Smooth muscle cell (in vitro differentiated cells): ENCODE measurements at regions not wholly inside any gene's neighbourhood (a gene's known extent, or its start where the extent isn't known, plus 50 kb on each side); places are given as distances from the start of the nearest gene placed in this dataset.

ENCODE experiments used
- DNase-seq: peaks from one replicate; lab custom pipeline; 2025; ENCODE audit not compliant: unreplicated experiment; lab: John Stamatoyannopoulos, UW
- H2AFZ ChIP-seq: fragments of 200-600 bp; sonication (generic); 2 replicates; pipeline ENCODE4 v1.6.0; 2016; ENCODE audit warnings: antibody characterized with exemption, low read depth, mild to moderate bottlenecking
- H3F3A ChIP-seq: fragments of 200-600 bp; sonication (generic); 2 replicates; pipeline ENCODE4 v1.6.0; 2017; ENCODE audit warnings: antibody characterized with exemption, low read depth
- H3K27ac ChIP-seq: fragments of 200-600 bp; sonication (generic); 2 replicates; pipeline ENCODE4 v1.5.1; 2016; ENCODE audit warnings: low read depth, mild to moderate bottlenecking
- H3K27me3 ChIP-seq: fragments of 200-600 bp; sonication (generic); 2 replicates; pipeline ENCODE4 v1.6.1; 2016; ENCODE audit warnings: low read depth, mild to moderate bottlenecking
- H3K36me3 ChIP-seq: fragments of 200-600 bp; sonication (generic); 2 replicates; pipeline ENCODE4 v1.5.1; 2016; ENCODE audit warnings: low read depth
- H3K4me1 ChIP-seq: fragments of 200-600 bp; sonication (generic); 2 replicates; pipeline ENCODE4 v1.5.1; 2016; ENCODE audit warnings: low read depth
- H3K4me2 ChIP-seq: fragments of 200-600 bp; sonication (generic); 2 replicates; pipeline ENCODE4 v1.6.0; 2016; ENCODE audit warnings: mild to moderate bottlenecking
- H3K4me3 ChIP-seq: fragments of 200-600 bp; sonication (generic); 2 replicates; pipeline ENCODE4 v1.5.1; 2016; ENCODE audit warnings: mild to moderate bottlenecking
- H3K79me2 ChIP-seq: fragments of 200-600 bp; sonication (generic); 2 replicates; pipeline ENCODE4 v1.6.0; 2016; ENCODE audit warnings: low read depth, mild to moderate bottlenecking
- H3K9ac ChIP-seq: fragments of 200-600 bp; sonication (generic); 2 replicates; pipeline ENCODE4 v1.6.0; 2016; ENCODE audit warnings: low read depth
- H3K9me3 ChIP-seq: fragments of 200-600 bp; sonication (generic); replicated peaks from 2 replicates; pipeline ENCODE4 v1.5.1; 2016; ENCODE audit warnings: low read depth
- H4K20me1 ChIP-seq: fragments of 200-600 bp; sonication (generic); 2 replicates; pipeline ENCODE4 v1.6.0; 2016; ENCODE audit warnings: low read depth
- CTCF ChIP-seq: fragments of 200-600 bp; sonication (generic); IDR thresholded peaks from 2 replicates; pipeline ENCODE4 v1.5.1; 2017; ENCODE audit warnings: borderline replicate concordance, mild to moderate bottlenecking, antibody characterized with exemption; ENCODE audit not compliant: insufficient read depth, poor library complexity, severe bottlenecking
- WGBS: methylation state at CpG from one replicate; pipeline ENCODE4 v1.1.7; 2016; ENCODE audit warnings: low lambda C conversion rate; 5-methylcytosine and 5-hydroxymethylcytosine counted together

- no peaks in the 10 kb centered on the region for H4K20me1 ChIP-seq
- H3K9me3 ChIP-seq, result no peaks in the 10 kb centered on the region
- H3K36me3 ChIP-seq, result no peaks in the 10 kb centered on the region
- no peaks in the 10 kb centered on the region for H3K27me3 ChIP-seq
- no peak for DNase-seq
- H3K9ac ChIP-seq, result no peak overlapping the region
- 69% methylated on average over 12 of the region's 12 CpGs for WGBS
- no peak overlapping the region for H3K27ac ChIP-seq
- no peak overlapping the region for H2AFZ ChIP-seq
- H3K79me2 ChIP-seq, result no peaks in the 10 kb centered on the region
- no peak overlapping the region for H3K4me3 ChIP-seq
- no peak for TF ChIP-seq CTCF
- H3K4me2 ChIP-seq, result no peak overlapping the region
- H3K4me1 ChIP-seq, result no peaks in the 10 kb centered on the region
- H3F3A ChIP-seq, result peaks cover 26% of the 10 kb centered on the region
These were observed 194.5 kb upstream of the TLE3 start for GRCh38 chr15:70292076-70292760.

- Histone ChIP-seq H3K4me1 (no peaks in the 10 kb centered on the region), H3K27ac (no peak overlapping the region), H3K27me3 (no peaks in the 10 kb centered on the region), H3K4me2 (no peak overlapping the region), H3F3A (peaks cover 26% of the 10 kb centered on the region), H3K36me3 (no peaks in the 10 kb centered on the region), H4K20me1 (no peaks in the 10 kb centered on the region), H3K9me3 (no peaks in the 10 kb centered on the region), H3K9ac (no peak overlapping the region), H2AFZ (no peak overlapping the region), H3K79me2 (no peaks in the 10 kb centered on the region), H3K4me3 (no peak overlapping the region)
- WGBS, result 81% methylated on average over 10 of the region's 10 CpGs
- TF ChIP-seq CTCF, result no peak
- no peak for DNase-seq
These were observed 193.8 kb upstream of the TLE3 start for GRCh38 chr15:70291305-70292075.

GRCh38 chr15:70290708-70291107 is 193.0 kb upstream of the TLE3 start:
- DNase-seq, result no peak
- H3K27ac ChIP-seq, result no peak overlapping the region
- peaks cover 22% of the 10 kb centered on the region for H3F3A ChIP-seq
- H3K4me3 ChIP-seq, result no peak overlapping the region
- no peaks in the 10 kb centered on the region for H4K20me1 ChIP-seq
- no peaks in the 10 kb centered on the region for H3K4me1 ChIP-seq
- no peaks in the 10 kb centered on the region for H3K27me3 ChIP-seq
- WGBS, result 69% methylated on average over 6 of the region's 6 CpGs
- no peaks in the 10 kb centered on the region for H3K9me3 ChIP-seq
- no peaks in the 10 kb centered on the region for H3K79me2 ChIP-seq
- no peaks in the 10 kb centered on the region for H3K36me3 ChIP-seq
- no peak overlapping the region for H3K9ac ChIP-seq
- no peak overlapping the region for H2AFZ ChIP-seq
- no peak for TF ChIP-seq CTCF
- no peak overlapping the region for H3K4me2 ChIP-seq
